HEK293 (cell line): ENCODE measurements at regions not wholly inside any gene's neighbourhood (a gene's known extent, or its start where the extent isn't known, plus 50 kb on each side); places are given as distances from the start of the nearest gene placed in this dataset.

Experiments used
- PRDM10 ChIP-seq: fragments of 450-650 bp; formaldehyde crosslinking; IDR thresholded peaks from 2 replicates; pipeline ENCODE4 v1.5.1; 2016; ENCODE audit warnings: missing biosample characterization, missing genetic modification characterization
- ZNF280D ChIP-seq: fragments of 450-650 bp; formaldehyde crosslinking; IDR thresholded peaks from 2 replicates; pipeline ENCODE4 v1.5.1; 2016; ENCODE audit warnings: missing biosample characterization, missing genetic modification characterization
- ZNF398 ChIP-seq: fragments of 450-650 bp; formaldehyde crosslinking; IDR thresholded peaks from 2 replicates; pipeline ENCODE4 v1.5.1; 2017; ENCODE audit warnings: missing biosample characterization, missing genetic modification characterization
- ZNF549 ChIP-seq: fragments of 450-650 bp; IDR thresholded peaks from 2 replicates; pipeline ENCODE4 v1.5.1; 2018; ENCODE audit warnings: missing biosample characterization, missing genetic modification characterization, mild to moderate bottlenecking, inconsistent platforms, moderate library complexity
- TF ChIP-seq, protein P1 (sequence below): fragments of 450-650 bp; formaldehyde crosslinking; IDR thresholded peaks from 2 replicates; pipeline ENCODE4 v1.5.1; 2016; ENCODE audit warnings: missing biosample characterization, missing genetic modification characterization
- TF ChIP-seq, protein P2 (sequence below): fragments of 450-650 bp; formaldehyde crosslinking; IDR thresholded peaks from 2 replicates; pipeline ENCODE4; 2016; ENCODE audit warnings: missing biosample characterization, missing genetic modification characterization

DNA sequence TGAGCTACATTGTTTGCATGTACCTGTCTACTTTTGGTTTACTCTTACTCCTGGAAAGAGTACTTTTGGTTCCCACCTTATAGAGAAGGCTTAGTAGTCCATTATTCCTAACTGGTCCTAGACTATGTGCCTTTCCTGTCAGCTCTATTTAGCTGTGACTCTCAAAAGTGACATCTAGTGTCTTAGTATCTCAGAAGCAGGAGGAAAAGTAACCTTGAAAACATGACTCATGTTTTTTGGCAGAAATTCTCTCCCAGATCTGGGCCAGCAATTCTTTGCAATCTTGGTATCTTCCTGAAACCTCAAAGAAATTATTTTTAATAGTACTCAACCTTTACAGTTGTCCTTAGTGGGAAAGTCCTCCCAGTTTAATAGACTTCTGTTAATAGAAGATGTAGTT lies 691.7 kb upstream of the SEMA6A start:
- TF ChIP-seq ZNF280D (tag by site-specific recombination): no peak
- TF ChIP-seq, protein P1, sequence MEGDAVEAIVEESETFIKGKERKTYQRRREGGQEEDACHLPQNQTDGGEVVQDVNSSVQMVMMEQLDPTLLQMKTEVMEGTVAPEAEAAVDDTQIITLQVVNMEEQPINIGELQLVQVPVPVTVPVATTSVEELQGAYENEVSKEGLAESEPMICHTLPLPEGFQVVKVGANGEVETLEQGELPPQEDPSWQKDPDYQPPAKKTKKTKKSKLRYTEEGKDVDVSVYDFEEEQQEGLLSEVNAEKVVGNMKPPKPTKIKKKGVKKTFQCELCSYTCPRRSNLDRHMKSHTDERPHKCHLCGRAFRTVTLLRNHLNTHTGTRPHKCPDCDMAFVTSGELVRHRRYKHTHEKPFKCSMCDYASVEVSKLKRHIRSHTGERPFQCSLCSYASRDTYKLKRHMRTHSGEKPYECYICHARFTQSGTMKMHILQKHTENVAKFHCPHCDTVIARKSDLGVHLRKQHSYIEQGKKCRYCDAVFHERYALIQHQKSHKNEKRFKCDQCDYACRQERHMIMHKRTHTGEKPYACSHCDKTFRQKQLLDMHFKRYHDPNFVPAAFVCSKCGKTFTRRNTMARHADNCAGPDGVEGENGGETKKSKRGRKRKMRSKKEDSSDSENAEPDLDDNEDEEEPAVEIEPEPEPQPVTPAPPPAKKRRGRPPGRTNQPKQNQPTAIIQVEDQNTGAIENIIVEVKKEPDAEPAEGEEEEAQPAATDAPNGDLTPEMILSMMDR (tag by site-specific recombination): no peak
- TF ChIP-seq ZNF549: no peak
- TF ChIP-seq ZNF398 (tag by site-specific recombination): no peak
- no peak for TF ChIP-seq PRDM10 (tag by site-specific recombination)
- TF ChIP-seq, protein P2, sequence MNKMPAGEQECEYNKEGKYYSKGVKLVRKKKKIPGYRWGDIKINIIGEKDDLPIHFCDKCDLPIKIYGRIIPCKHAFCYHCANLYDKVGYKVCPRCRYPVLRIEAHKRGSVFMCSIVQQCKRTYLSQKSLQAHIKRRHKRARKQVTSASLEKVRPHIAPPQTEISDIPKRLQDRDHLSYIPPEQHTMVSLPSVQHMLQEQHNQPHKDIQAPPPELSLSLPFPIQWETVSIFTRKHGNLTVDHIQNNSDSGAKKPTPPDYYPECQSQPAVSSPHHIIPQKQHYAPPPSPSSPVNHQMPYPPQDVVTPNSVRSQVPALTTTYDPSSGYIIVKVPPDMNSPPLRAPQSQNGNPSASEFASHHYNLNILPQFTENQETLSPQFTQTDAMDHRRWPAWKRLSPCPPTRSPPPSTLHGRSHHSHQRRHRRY (tag by site-specific recombination): no peak
